ENCODE measurements at regions not wholly inside any gene's neighbourhood (a gene's known extent, or its start where the extent isn't known, plus 50 kb on each side); places are given as distances from the start of the nearest gene placed in this dataset.

- no peak for TF ChIP-seq CTCF (IDR thresholded peaks at IDR 0.05)
- no peak for TF ChIP-seq ZFX (IDR thresholded peaks at IDR 0.05; ENCODE audit: borderline replicate concordance)
Measured at GRCh38 chr11:116473790-116474346, 298.9 kb downstream of the BUD13 start.

All from 22Rv1 (cell line).